Stimulated activated CD8-positive, alpha-beta memory T cell treated with anti-CD3 and anti-CD28 coated beads, Interleukin-12 subunit alpha, Interleukin-12 subunit beta, amount 100 ng/mL, for 4 hours (primary cell): ENCODE measurements at regions not wholly inside any gene's neighbourhood (a gene's known extent, or its start where the extent isn't known, plus 50 kb on each side); places are given as distances from the start of the nearest gene placed in this dataset.

Experiments
- DNase-seq: peaks from one replicate; pipeline ENCODE4 v3.0.0-alpha.2; 2020; ENCODE audit warnings: low read depth

- no peak for DNase-seq
Measured at GRCh38 chr10:128712661-128713400, 586.6 kb upstream of the MKI67 start.

DNA sequence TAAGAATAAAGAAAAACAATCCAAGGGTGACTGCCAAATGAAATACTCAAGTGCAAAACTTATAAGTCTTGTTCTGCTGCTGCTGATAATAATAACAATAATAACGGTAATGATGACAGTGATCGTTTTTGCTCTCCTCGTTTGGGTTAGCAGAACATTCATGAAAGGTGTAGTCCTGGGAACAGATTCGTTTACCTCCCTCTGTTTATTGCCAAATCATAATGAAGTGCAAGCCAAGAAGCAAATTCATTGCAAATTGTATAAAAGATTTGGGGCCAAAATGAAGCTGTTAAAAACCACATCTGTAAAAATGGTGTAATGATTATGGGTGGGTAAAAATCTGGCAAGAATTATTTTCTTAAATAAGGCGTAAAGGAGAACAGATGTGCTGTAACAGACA lies 587.2 kb upstream of the MKI67 start:
- DNase-seq = no peak

GRCh38 chr10:128713874-128714570 lies 587.8 kb upstream of the MKI67 start:
- no peak for DNase-seq

DNA sequence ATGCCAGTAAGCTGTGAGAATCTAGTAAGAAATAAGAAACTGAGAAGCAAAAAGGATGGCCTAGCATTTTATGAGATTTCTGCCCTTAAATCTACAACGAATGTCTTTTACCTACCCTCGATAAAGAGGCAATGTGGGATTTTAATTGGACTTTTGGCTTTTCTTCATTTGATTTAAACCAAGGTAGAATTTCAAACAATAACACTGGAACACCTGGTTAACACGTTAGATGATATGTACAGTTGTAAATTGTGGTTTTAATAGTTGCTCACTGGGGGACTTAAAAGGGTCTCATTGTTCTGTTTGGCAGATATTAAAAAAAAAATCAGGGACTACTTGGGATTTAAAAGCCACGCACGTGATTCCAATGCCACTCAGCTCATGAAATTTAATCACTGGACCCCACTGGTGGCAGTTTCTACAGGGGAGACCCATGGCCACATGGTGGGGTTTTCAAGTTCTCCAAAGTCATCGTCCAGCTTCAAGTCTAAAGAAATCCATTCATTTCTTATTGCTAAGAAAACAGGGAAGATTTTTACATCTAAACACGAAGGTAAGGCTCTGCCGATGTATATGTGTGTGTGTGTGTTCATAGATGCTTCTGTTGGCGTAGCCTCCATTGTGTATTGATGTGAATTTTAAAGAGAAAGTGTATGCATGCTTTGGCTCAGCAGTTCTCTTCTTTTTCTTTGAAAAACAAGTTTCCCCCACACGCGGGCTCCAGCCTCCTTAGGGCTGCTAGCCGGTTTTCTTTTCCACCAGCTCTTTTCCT lies 588.6 kb upstream of the MKI67 start:
- DNase-seq = no peak

DNA sequence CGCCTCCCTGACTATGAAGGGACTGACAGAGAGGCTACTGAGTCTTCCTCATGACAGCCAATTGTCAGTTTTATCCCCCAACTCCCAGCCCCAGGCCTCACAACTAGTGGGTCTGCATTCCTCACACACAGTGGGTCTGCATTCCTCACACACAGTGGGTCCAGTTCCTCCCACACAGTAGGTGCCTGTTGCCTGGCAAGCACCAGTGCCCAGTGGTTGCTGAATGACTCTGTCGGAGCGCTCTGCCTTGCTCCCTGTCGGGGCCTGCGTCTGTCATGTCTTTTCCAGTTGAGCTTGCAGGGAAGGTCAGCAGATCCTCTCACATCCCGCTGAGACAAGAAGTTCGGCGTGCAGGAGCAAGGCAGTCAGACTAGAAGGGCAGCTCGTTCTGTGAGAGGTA lies 590.0 kb upstream of the MKI67 start:
- no peak for DNase-seq

- DNase-seq = no peak
Measured at GRCh38 chr10:128721963-128722445, 595.8 kb upstream of the MKI67 start.

- no peak for DNase-seq
Measured at GRCh38 chr10:128722947-128723346, 596.7 kb upstream of the MKI67 start.

DNA sequence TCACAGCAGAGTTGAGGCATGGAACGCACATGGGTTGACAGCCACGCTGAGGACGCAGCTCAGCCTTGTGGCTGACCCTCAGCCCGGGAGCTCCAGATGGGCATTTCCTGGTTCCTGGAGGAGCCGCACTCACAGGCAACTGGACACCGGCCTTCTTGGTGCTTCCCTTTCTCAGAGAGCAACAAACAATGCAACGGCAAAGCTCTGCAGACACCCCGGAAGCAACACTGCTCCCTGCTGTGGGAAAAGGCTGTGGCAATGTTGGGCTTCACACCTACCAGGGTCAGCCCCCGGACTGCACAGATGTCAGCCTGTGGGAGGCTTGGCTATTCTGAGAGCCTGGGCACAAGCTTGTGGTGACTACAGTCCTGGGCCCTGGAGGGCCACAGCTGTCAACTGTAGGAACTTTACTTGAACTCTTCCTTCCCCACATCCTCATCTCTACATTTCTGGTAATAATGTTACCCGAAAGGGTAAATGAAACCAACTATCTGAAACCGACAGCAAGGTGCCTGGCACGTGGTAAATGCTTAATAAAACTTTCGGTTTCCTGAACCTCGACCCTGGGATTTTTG lies 597.5 kb upstream of the MKI67 start:
- DNase-seq = no peak

GRCh38 chr10:128725531-128725930 lies 599.3 kb upstream of the MKI67 start:
- no peak for DNase-seq

DNA sequence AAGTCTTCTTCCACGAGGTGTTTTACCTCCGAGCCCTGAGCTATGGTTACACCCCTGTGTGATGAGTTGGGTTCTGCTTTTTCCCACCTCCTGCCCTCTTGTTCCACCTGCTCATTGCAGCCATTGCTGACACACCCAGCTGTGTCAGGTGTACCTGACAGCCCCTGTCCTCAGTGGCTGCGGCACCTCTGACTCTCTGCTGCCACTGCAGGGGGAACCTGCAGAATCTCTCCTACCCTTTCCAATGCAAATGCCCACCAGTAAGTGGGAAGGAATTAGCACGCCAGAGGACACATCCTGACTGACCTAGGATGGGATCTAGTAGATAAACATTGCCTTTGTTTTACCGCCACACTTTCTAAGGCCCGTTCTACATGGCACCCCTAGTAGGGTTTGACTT lies 600.9 kb upstream of the MKI67 start:
- DNase-seq = no peak

DNA sequence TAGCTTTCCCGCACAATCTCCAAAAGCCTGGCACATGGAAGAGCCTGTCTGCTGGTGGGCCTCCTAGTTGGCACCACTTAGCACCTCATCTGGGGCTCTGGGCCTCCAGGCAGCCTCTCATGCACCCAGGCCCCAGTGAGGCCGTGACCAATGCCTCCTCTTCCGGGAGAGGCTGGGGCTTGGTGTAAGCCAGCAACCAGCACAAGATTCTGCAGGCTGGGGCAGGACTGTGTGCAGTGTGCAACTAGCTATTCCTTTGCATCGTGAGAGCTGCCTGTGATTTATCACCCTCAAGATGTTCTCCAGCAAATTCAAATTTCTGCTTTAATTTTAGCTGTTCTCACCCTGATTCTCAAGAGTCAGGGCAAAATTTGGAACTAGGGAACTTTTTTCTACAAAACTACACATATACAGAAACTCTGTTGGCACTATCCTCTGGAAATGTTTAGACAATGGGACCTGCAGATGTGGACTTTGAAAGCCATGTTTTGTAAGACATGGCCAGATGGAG lies 603.7 kb upstream of the MKI67 start:
- DNase-seq = no peak

- DNase-seq = no peak
Measured at GRCh38 chr10:128730922-128731321, 604.7 kb upstream of the MKI67 start.

DNA sequence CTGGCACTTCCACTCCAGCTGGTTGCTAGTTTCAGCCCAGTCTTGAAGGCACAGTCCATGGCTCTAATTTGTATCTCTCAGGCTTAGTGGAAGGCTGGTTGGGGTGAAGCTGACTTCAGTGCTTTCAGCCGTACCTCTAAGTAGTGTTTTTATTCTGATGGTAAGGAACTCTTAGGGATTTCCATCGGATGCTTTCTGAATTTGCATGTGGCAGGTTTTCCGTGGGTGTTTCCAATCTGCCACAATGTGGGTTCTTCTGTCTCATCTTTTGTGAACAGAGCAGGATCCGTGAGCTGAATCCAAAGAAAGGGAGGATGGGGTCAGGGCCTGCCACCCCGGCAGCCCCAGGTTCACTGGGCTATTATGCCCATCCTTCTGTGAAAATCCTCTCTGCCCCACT lies 607.9 kb upstream of the MKI67 start:
- no peak for DNase-seq

GRCh38 chr10:128734734-128735133 lies 608.5 kb upstream of the MKI67 start:
- DNase-seq = no peak

DNA sequence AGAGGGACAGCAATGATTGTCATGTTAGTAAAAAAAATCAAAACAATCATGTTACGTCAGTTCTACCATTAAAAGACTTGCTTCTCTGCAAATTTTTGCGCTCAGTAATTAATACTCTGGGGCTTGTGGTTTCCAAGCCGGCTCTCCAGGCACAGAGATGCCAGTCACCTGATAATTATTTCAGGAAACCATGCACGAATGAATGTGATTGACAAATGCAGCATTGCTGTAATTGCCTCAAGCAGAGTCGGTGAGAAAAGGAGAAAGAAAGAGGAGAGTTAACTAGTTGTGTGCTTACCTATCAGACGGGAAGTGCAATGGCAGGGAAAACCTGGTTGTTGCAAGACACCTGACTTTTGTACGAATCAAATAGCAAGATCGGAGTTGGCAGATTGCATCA lies 609.8 kb upstream of the MKI67 start:
- no peak for DNase-seq

GRCh38 chr10:128738386-128738915 lies 612.2 kb upstream of the MKI67 start:
- DNase-seq = no peak

GRCh38 chr10:128739930-128740329 lies 613.7 kb upstream of the MKI67 start:
- DNase-seq = no peak

GRCh38 chr10:128741180-128741579 lies 615.0 kb upstream of the MKI67 start:
- DNase-seq = no peak

DNA sequence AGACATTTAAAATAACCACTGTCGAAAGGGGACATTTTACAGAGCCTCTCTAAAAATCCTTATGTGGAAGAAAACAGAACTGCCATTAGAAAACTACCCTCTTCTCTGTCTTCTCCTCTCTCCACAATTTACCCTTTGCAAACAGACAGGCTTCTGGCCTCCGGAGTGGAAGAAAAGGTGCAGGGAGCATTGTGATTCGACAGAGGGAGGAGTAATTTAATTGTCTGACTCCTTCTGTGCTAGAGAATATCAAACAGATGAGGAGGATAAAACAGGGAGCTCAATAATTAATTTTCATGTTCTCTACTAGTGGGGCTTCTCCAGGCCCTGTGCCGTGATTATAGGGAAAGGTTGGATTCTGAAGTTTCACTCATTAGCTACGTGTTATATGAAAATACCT lies 615.5 kb upstream of the MKI67 start:
- no peak for DNase-seq

GRCh38 chr10:128744092-128744491 lies 617.9 kb upstream of the MKI67 start:
- no peak for DNase-seq

DNA sequence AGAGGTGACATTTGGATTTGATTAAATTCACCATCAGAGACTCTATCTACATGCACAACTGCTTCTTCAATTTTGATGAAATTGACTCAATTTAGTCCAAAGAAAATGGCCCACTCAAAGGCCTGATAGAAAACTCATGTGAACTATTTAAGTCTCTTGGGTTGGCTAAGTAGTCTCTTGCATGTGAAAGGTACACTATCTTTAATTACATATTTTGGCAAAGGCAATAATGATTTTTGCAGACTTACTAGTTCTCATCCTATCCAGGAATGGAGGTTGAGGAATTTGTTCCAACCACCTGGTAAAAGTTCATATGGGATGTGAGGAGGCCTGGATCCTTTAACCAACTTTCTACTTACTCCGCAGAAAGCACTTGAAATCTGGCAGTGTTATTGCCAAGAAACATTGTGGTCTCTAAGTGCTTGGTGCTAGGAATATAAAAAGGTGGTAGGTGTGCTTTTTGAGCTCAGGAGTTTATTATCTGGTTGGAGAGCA lies 618.6 kb upstream of the MKI67 start:
- DNase-seq = no peak
